ENCODE measurements at regions not wholly inside any gene's neighbourhood (a gene's known extent, or its start where the extent isn't known, plus 50 kb on each side); places are given as distances from the start of the nearest gene placed in this dataset.

GRCh38 chrX:134715930-134716619 is 57.8 kb upstream of the PLAC1 start:
- TF ChIP-seq CTCF (IDR thresholded peaks at IDR 0.05) (no peak), ZFX (IDR thresholded peaks at IDR 0.05; ENCODE audit: borderline replicate concordance) (no peak)
